GM21515 (cell line): ENCODE measurements at regions not wholly inside any gene's neighbourhood (a gene's known extent, or its start where the extent isn't known, plus 50 kb on each side); places are given as distances from the start of the nearest gene placed in this dataset.

Experiments
- ATAC-seq: cut with Tn5 transposase; IDR thresholded peaks from one replicate; pipeline ENCODE4 v1.9.1; 2021; ENCODE audit not compliant: unreplicated experiment

- peak; percentile 62 for ATAC-seq
Measured at GRCh38 chr1:221939607-221940006, 197.7 kb upstream of the DUSP10 start.

GRCh38 chr1:221937155-221937953 lies 195.5 kb upstream of the DUSP10 start:
- ATAC-seq, result no peak

GRCh38 chr1:221933814-221934213 lies 191.9 kb upstream of the DUSP10 start:
- ATAC-seq, result no peak

- no peak for ATAC-seq
Measured at GRCh38 chr1:221926441-221926840, 184.6 kb upstream of the DUSP10 start.

- ATAC-seq, result no peak
Measured at GRCh38 chr1:221925947-221926346, 184.1 kb upstream of the DUSP10 start.

- ATAC-seq, result no peak
Measured at GRCh38 chr1:221923929-221924598, 182.2 kb upstream of the DUSP10 start.

GRCh38 chr1:221921936-221922335 lies 180.0 kb upstream of the DUSP10 start:
- no peak for ATAC-seq

- no peak for ATAC-seq
Measured at GRCh38 chr1:221919743-221920142, 177.9 kb upstream of the DUSP10 start.

- no peak for ATAC-seq
Measured at GRCh38 chr1:221919341-221919740, 177.5 kb upstream of the DUSP10 start.

- ATAC-seq, result no peak
Measured at GRCh38 chr1:221916176-221916575, 174.3 kb upstream of the DUSP10 start.

- ATAC-seq, result no peak
Measured at GRCh38 chr1:221915764-221916163, 173.9 kb upstream of the DUSP10 start.

GRCh38 chr1:221913351-221913892 lies 171.5 kb upstream of the DUSP10 start:
- ATAC-seq, result no peak

GRCh38 chr1:221912230-221912629 lies 170.3 kb upstream of the DUSP10 start:
- ATAC-seq, result no peak

- peak; percentile 49 for ATAC-seq
Measured at GRCh38 chr1:221911714-221912113, 169.8 kb upstream of the DUSP10 start.

GRCh38 chr1:221910222-221910621 lies 168.3 kb upstream of the DUSP10 start:
- peak; percentile 55 for ATAC-seq

GRCh38 chr1:221908573-221908972 lies 166.7 kb upstream of the DUSP10 start:
- ATAC-seq, result no peak

- ATAC-seq, result no peak
Measured at GRCh38 chr1:221907166-221907932, 165.5 kb upstream of the DUSP10 start.

GRCh38 chr1:221905802-221906201 lies 163.9 kb upstream of the DUSP10 start:
- no peak for ATAC-seq

GRCh38 chr1:221904319-221904718 lies 162.4 kb upstream of the DUSP10 start:
- ATAC-seq, result no peak

GRCh38 chr1:221903594-221903993 lies 161.7 kb upstream of the DUSP10 start:
- no peak for ATAC-seq

GRCh38 chr1:221902961-221903360 lies 161.1 kb upstream of the DUSP10 start:
- ATAC-seq, result no peak
